ENCODE measurements at regions not wholly inside any gene's neighbourhood (a gene's known extent, or its start where the extent isn't known, plus 50 kb on each side); places are given as distances from the start of the nearest gene placed in this dataset.

DNA sequence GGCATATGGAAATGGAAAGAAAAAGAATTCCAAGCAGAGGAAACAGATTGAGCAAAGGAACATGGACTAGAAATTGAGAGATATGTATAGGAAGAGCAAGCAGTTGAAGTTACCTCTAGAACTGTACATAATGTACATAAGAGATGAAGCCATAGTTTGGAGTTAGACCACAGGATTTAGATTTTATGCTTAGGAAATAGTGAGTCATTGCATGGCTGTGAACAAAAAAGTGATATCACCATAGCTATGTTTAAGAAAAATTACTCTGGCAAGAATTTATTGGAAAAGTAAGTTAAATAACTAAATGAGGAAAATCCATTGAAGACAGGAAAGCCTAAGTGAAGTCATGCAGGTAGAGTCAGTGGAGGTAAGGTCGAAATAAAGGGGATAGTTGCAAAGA, 99.4 kb upstream of the GALNT5 start:
- no peak for DNase-seq

- no peak for DNase-seq
Observed at GRCh38 chr2:157159221-157159934, 98.1 kb upstream of the GALNT5 start.

DNA sequence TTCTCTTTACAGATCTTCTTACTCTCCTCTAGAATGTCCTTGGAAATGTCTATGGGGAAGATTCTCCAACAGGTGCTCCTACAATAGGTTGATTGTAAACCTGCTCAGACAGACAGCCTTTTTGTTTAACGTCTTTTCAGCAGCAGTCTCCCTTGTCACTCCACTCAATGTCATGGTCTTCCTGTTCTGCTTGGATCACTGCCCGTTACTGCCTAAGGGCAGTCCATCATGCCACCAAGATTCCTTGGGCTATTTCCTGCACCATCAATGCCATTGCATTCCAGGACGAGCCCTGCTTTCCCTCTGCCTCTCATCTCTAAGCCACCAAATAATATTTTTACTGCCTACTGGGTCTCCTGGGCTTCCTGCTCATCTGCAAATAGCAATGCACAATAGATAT, 97.4 kb upstream of the GALNT5 start:
- DNase-seq = no peak

GRCh38 chr2:157164370-157164769, 93.1 kb upstream of the GALNT5 start:
- DNase-seq = no peak

DNA sequence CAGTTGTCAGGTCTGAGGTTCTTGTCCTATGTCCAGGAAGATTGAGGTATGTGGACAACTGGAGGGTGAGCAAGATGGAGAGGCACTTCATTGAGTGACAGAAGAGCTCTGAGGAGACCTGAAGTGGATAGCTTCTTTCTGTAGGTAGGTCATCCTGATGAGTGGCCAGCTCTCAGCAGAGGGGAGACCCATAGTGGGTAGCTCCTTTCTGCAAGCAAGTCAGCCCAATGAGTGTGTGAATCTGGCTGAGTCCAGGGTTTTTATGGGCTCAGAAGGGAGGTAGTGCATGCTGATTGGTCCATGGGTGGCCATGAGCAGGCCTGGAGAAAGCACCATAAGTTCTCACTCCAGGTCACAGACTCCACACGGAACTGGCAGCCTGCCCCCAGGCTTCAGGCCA, 92.6 kb upstream of the GALNT5 start:
- DNase-seq = no peak

- no peak for DNase-seq
Observed at GRCh38 chr2:157168501-157168900, 89.0 kb upstream of the GALNT5 start.

GRCh38 chr2:157169889-157170288, 87.6 kb upstream of the GALNT5 start:
- no peak for DNase-seq

GRCh38 chr2:157170299-157170698, 87.2 kb upstream of the GALNT5 start:
- DNase-seq = no peak

DNA sequence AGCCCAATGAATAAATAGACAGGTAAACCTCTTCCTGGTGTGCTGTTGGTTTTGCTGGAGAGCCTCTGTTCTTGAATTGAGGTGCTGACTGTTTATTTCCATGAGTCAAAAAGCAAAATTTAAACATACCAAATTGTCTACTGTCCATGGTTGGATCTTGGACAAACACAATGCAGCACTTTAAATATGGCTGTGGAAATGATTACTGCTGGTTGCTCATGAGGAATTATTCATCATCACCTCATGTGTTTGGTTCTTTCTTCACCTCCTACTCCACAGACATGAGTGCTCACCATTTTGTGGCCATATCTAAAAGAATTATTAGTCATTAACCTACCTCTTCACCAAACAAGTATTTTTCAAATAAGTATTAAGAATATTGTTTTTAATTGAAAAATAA, 85.3 kb upstream of the GALNT5 start:
- no peak for DNase-seq

DNA sequence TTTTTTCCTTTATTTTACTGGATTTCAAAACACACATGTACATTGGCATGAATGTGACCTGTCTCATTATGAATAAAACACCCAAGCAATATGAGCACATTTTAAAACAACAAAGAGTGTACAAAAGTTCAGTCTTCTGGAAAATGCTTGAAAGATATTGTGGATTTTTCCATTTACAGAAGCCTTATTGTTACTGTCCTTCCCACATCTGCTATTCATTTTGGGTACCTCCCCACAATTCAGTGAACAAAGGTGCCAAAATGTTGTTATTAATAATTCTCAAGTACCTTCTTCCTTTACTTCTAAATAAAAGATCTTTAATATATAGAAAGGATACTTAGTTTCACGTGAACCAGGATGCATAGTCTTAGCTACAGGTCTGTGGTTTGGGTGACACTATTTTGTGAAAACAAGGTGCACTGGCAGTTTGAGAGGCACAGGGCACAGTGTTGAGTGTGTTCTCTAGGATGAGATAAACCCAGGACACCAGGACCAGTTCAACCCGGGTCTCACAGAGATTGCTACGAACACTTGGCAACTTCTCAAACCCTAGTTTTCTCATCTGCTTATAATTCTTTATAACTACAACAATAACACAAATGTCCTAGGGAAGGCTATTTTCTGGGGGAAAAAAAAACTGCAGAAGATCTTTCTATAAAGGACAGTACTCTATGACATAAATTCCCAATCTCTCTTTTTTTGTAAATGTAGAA, 84.5 kb upstream of the GALNT5 start:
- DNase-seq = no peak

DNA sequence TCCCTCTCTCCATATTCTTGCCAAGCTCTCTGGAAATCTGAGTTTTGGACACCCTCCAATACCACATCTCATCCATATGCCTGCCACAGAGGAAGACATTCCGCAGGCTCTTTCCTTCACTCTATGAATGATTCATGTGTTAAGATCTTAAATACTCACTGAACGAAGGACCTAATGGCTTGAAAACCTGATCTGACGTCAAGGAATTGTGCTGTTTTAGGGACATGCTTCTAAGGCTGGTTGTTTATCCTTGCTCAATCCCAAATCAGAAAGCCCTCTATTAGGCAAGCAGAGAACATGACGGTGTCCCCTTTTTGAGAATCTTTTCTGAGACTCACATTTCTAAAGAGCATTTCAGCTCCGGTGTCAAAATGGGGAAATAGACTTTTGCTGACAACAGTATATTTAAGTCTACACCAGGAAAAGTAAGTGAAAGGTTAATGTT, 83.7 kb upstream of the GALNT5 start:
- peak; percentile 20 for DNase-seq

GRCh38 chr2:157174321-157174720, 83.2 kb upstream of the GALNT5 start:
- no peak for DNase-seq

- no peak for DNase-seq
Observed at GRCh38 chr2:157176602-157177001, 80.9 kb upstream of the GALNT5 start.

DNA sequence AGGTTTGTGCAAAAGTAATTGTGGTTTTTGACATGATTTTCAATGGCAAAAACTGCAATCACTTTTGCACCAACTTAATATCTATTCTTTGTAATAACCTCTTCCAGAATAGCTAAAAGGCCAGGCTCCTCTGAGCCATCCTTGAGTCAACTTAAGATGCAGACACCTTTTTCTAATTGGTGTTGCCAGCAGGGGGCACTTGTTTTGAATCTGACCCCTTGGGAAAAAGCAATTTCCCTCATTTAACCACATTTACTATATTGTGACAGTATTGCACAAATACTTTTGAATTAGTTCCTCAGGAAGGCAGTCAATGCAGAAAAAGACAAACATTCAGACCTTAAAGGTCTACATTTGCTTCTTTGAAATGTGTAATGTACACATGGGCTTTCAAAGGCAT, 78.6 kb upstream of the GALNT5 start:
- DNase-seq = no peak

DNA sequence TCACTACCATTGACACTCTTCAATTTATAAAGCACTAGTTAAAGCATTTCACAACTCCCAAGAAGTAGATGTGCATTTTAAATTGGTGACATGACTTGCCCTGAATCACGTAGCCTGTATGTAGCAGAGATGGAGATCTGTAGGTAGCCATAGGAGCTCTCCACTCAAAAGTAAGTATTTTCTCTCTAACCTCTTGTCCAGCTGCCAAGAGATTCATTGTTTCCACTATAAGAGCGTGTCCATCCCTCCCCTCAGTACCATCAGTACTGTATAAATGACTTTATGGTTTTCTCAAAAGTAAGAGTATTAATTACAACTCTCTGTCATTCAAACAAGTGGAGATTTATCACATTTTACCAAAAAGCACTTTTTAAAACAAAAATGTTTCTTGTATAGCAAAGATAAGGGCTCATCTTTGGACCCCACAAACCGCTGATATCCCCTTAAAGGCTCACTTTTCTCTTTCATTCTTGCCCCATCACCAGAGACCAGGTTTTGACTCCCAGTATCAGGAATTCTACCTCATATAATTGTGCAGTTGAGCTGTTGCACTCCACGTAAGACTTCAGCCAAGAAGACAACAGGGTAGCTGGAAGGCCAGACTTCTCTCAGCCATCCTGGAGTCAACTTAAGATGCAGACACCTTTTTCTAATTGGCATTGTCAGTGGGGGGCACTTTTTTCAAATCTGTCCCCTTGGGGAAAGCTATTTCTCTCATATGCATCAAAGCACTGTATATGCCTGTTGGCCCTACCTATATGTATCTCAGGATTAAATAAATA, 78.0 kb upstream of the GALNT5 start:
- DNase-seq = no peak

DNA sequence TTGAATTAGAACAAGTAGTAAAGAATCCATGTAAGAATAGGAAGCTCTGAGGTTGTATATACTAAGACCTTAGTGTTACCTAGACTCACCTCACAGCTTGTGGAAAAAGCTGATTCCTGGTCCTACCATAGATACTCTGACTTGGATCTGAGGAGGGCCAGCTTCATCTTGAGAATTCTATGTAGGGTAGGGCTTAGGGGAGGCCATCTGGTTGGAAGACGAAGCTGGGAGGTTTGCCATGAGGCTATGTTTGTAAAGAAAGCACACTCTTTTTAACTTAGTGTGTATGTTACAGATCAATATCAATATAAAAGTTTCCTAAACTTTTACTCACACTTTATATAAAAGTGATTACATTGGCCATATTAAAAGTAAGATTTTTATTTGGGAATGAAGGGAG, 77.1 kb upstream of the GALNT5 start:
- DNase-seq = no peak

DNA sequence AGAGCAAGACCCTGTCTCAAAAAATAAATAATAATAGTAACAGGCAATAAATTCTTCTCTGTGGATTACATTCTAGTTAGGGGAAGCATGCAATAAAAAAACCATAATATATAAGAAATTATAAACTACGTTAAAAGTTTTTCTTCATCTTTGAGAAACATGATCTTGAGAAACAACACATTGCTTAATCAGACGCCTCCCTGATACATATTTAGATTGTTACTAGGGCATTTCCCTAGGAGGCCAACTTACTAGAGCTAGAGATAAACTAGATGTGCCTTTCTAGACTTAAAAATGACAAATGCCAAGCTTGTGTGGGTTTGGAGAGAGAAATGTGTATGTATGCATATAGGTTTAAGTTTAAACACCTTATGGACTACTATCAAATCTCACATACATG, 76.3 kb upstream of the GALNT5 start:
- DNase-seq = no peak

GRCh38 chr2:157182204-157182709, 75.2 kb upstream of the GALNT5 start:
- peak; percentile 20 for DNase-seq

GRCh38 chr2:157182834-157183396, 74.6 kb upstream of the GALNT5 start:
- DNase-seq = no peak

DNA sequence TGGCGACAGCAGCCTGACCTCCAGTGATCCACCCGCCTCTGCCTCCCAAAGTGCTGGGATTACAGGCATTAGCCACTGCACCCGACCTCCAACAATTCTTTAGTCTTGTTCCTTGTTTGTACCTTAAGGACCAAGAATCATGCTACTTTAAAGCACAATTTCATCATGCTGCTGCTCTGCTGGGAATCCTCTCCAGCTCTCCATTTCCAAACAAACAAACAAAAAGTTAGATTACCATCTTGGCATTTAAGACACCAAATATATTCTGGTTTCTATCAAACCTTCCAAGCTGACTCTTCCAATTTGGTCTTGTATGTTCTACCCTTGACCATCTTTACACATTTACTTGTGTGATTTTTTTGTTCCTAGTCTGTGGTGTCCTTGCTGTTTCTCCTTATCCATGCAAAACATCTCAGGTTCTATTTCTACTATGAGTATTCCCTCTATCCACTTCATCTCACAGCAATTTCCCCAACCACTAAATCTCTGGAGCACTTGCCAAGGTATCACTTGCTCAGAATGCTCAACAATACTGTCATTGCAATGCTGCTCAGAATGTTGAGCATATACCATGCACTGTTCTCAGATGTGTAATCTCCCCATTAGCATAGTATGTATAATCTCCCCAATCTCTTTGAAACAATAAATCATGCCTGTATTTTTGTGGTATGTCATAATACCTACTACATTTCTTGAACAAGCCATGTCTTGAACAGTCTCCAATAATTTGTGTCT, 73.2 kb upstream of the GALNT5 start:
- DNase-seq = no peak

GRCh38 chr2:157185476-157186227, 71.9 kb upstream of the GALNT5 start:
- no peak for DNase-seq

Data from occipital lobe (tissue), 1 donor.